IMR-90 (cell line): ENCODE measurements at regions not wholly inside any gene's neighbourhood (a gene's known extent, or its start where the extent isn't known, plus 50 kb on each side); places are given as distances from the start of the nearest gene placed in this dataset.

Experiments used
- ATAC-seq: fragments of 200-7000 bp; cut with Tn5 transposase; 2 replicates; pipeline ENCODE4 v1.9.1; 2020; ENCODE audit warnings: low read depth, mild to moderate bottlenecking, moderate library complexity
- BruUV-seq: library from RNA; stranded (reverse); fragments of 400-500 nt; replicated peaks from 2 replicates; lab custom pipeline; 2021; lab: Mats Ljungman, UMichigan
- CTCF ChIA-PET: fragments of 300-600 bp; formaldehyde crosslinking; extraction: SDS; loops from one replicate; lab custom pipeline; 2021; ENCODE audit warnings: antibody characterized with exemption; lab: Yijun Ruan, JAX
- POLR2A ChIA-PET: fragments of 300-600 bp; sonication (Branson Sonifier 250); formaldehyde crosslinking; loops from one replicate; lab custom pipeline; 2022; ENCODE audit warnings: antibody characterized with exemption; ENCODE audit not compliant: unreplicated experiment; lab: Charles Lee
- DNase-seq: peaks from one replicate; pipeline ENCODE4 v3.0.0; 2013
- H2AFZ ChIP-seq: replicated peaks from 2 replicates; pipeline ENCODE3; 2013; ENCODE audit warnings: low read length, mild to moderate bottlenecking; ENCODE audit not compliant: poor library complexity
- H2AK5ac ChIP-seq: 2 replicates; pipeline ENCODE4 v1.6.1; 2013; ENCODE audit warnings: low read depth, low read length, inconsistent platforms
- H2AK9ac ChIP-seq: replicated peaks from 2 replicates; pipeline ENCODE3; 2013; ENCODE audit warnings: mild to moderate bottlenecking, low read depth, low read length, moderate library complexity; ENCODE audit not compliant: poor library complexity
- H2BK120ac ChIP-seq: 2 replicates; pipeline ENCODE4 v1.6.1; 2013; ENCODE audit warnings: low read depth, low read length, inconsistent platforms
- H2BK15ac ChIP-seq: 3 replicates; pipeline ENCODE4 v1.6.1; 2013; ENCODE audit warnings: low read depth, low read length, inconsistent platforms
- H2BK20ac ChIP-seq: 2 replicates; pipeline ENCODE4 v1.6.1; 2013; ENCODE audit warnings: low read depth, mild to moderate bottlenecking, inconsistent platforms, low read length, moderate library complexity
- H2BK5ac ChIP-seq: 2 replicates; pipeline ENCODE4 v1.6.1; 2013; ENCODE audit warnings: mild to moderate bottlenecking, low read depth, low read length, inconsistent platforms; ENCODE audit not compliant: poor library complexity, severe bottlenecking
- H3K14ac ChIP-seq: replicated peaks from 2 replicates; pipeline ENCODE4 v1.6.1; 2013; ENCODE audit warnings: low read depth, low read length, inconsistent platforms
- H3K18ac ChIP-seq: 2 replicates; pipeline ENCODE4 v1.6.1; 2013; ENCODE audit warnings: low read depth, low read length, control low read depth
- H3K23ac ChIP-seq: 2 replicates; pipeline ENCODE4 v1.6.1; 2013; ENCODE audit warnings: low read depth, low read length, inconsistent platforms
- H3K27ac ChIP-seq: 2 replicates; pipeline ENCODE4 v1.5.1; 2013; ENCODE audit warnings: mild to moderate bottlenecking, control low read depth, low read length; ENCODE audit not compliant: insufficient read depth
- H3K27me3 ChIP-seq: 2 replicates; pipeline ENCODE4 v1.6.1; 2013; ENCODE audit warnings: low read length; ENCODE audit not compliant: control insufficient read depth, insufficient read depth
- H3K36me3 ChIP-seq: 2 replicates; pipeline ENCODE4 v1.6.1; 2013; ENCODE audit warnings: low read length, mixed read lengths; ENCODE audit not compliant: control insufficient read depth, insufficient read depth
- H3K4ac ChIP-seq: 2 replicates; pipeline ENCODE4 v1.6.1; 2013; ENCODE audit warnings: low read depth, low read length, inconsistent platforms
- H3K4me1 ChIP-seq: 2 replicates; pipeline ENCODE4 v1.6.1; 2013; ENCODE audit warnings: low read length, mixed read lengths; ENCODE audit not compliant: control insufficient read depth, insufficient read depth
- H3K4me2 ChIP-seq: 2 replicates; pipeline ENCODE4 v1.6.1; 2013; ENCODE audit warnings: low read depth, mild to moderate bottlenecking, control low read depth, low read length, moderate library complexity
- H3K4me3 ChIP-seq: 2 replicates; pipeline ENCODE4 v1.5.1; 2013; ENCODE audit warnings: low read depth, mild to moderate bottlenecking, control low read depth, low read length, moderate library complexity; ENCODE audit not compliant: insufficient read depth
- H3K56ac ChIP-seq: 2 replicates; pipeline ENCODE4 v1.6.1; 2013; ENCODE audit warnings: low read length, inconsistent platforms; ENCODE audit not compliant: insufficient read depth; ENCODE audit errors: extremely low read depth
- H3K79me1 ChIP-seq, 2 experiments: 2 replicates each; pipeline ENCODE4 v1.6.1; 2013; ENCODE audit warnings: low read length in 2 of 2, inconsistent platforms in 1 of 2, low read depth in 1 of 2
- H3K9ac ChIP-seq: 2 replicates; pipeline ENCODE4 v1.6.1; 2013; ENCODE audit warnings: low read depth, low read length, control low read depth
- H3K9me1 ChIP-seq: 2 replicates; pipeline ENCODE4 v1.6.1; 2013; ENCODE audit warnings: low read length, inconsistent platforms; ENCODE audit not compliant: insufficient read depth
- H3K9me3 ChIP-seq: 2 replicates; pipeline ENCODE4 v1.6.1; 2013; ENCODE audit warnings: low read length; ENCODE audit not compliant: control insufficient read depth, insufficient read depth
- H4K20me1 ChIP-seq: 2 replicates; pipeline ENCODE4 v1.6.1; 2013; ENCODE audit warnings: low read length, inconsistent platforms; ENCODE audit not compliant: insufficient read depth
- H4K5ac ChIP-seq: 2 replicates; pipeline ENCODE4 v1.6.1; 2013; ENCODE audit warnings: mild to moderate bottlenecking, low read depth, low read length, control low read depth
- H4K8ac ChIP-seq, 2 experiments: 2 replicates each; pipeline ENCODE4 v1.6.1; 2013; ENCODE audit warnings: low read depth in 2 of 2, low read length in 2 of 2, control low read depth in 1 of 2, inconsistent platforms in 1 of 2
- H4K91ac ChIP-seq: 2 replicates; pipeline ENCODE4 v1.6.1; 2013; ENCODE audit warnings: low read depth, low read length, inconsistent platforms; ENCODE audit not compliant: insufficient read depth
- BHLHE40 ChIP-seq: fragments of 150-350 bp; IDR thresholded peaks from 2 replicates; pipeline ENCODE4 v1.6.1; 2016; ENCODE audit warnings: mild to moderate bottlenecking, low read depth, low read length
- CEBPB ChIP-seq: IDR thresholded peaks from 2 replicates; pipeline ENCODE4 v1.6.1; 2012; ENCODE audit warnings: low read depth, low read length, improper control_type of control experiment
- FOS ChIP-seq: fragments of 150-350 bp; IDR thresholded peaks from 2 replicates; pipeline ENCODE4 v1.6.1; 2016; ENCODE audit warnings: low read depth, low read length
- USF2 ChIP-seq: fragments of 150-350 bp; IDR thresholded peaks from 2 replicates; pipeline ENCODE4 v1.6.1; 2017; ENCODE audit warnings: mild to moderate bottlenecking, antibody characterized with exemption, low read length, low read depth
- WGBS, 2 experiments: methylation state at CpG; one replicate each; pipeline versions ENCODE4 v1.1.5 to v1.1.7; 2013; ENCODE audit warnings: missing lambda C conversion rate in 2 of 2; ENCODE audit not compliant: insufficient read length in 1 of 2; ENCODE audit errors: extremely low coverage in 2 of 2; 5-methylcytosine and 5-hydroxymethylcytosine counted together
- dilution Hi-C: fragments of 300-500 bp; cut with HindIII; formaldehyde crosslinking; loops from one replicate; pipeline ENCODE4 v1.14.3; 2018; ENCODE audit warnings: low sequenced_read_pairs; ENCODE audit not compliant: unreplicated experiment
- in situ Hi-C: fragments of 300-500 bp; cut with MboI; formaldehyde crosslinking; loops from 3 replicates; pipeline ENCODE4 v1.14.3; 2019; ENCODE audit warnings: low sequenced_read_pairs, inconsistent platforms, mixed read lengths
- intact Hi-C: fragments of 100-400 bp; cut with micrococcal nuclease; formaldehyde crosslinking; loops from 2 replicates; pipeline ENCODE4 v1.10.0; 2022

DNA sequence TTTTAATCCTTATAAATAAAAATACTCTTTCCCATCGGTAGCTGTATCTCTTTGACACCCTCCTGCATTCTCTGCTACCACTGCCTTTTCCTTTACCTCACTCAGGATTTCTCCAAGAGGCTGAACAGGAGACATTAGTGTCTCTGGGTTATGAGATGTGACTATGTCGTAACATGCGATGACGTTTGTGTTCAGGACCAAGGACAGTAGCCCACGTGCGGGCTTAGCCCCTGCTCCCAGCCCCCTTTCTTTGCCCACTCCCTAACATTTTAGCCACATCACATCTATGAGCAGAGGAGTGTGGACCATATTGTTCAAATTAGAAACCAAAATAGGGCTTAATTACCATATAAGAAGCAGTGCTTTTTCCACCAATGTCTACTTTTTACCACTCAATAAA, 369.3 kb downstream of the FBXW7 start:
- no peak for DNase-seq
- no peak for ATAC-seq
- CTCF ChIA-PET: no interaction called here
- no peak overlapping the region for H2BK5ac ChIP-seq
- dilution Hi-C loops: no loop called here
- no peak overlapping the region for H3K27ac ChIP-seq
- no CpG with 5 or more reads among the region's 6 CpGs for WGBS, 2 experiments
- no peak overlapping the region for H3K4me3 ChIP-seq
- H4K5ac ChIP-seq: no peak overlapping the region
- intact Hi-C loops: no loop called here
- no TSS peak for BruUV-seq
- H2AK5ac ChIP-seq: no peak overlapping the region
- H4K91ac ChIP-seq: no peak overlapping the region
- no peaks in the 10 kb centered on the region for H3K4me1 ChIP-seq
- no peak overlapping the region for H2BK15ac ChIP-seq
- peak; percentile 78; the same call in 1 of the 2 replicates for TF ChIP-seq BHLHE40
- TF ChIP-seq FOS: no peak
- peak; percentile 32; the same call in 1 of the 2 replicates for TF ChIP-seq USF2
- peak; percentile 73 for TF ChIP-seq CEBPB
- no peaks in the 10 kb centered on the region for H3K9me3 ChIP-seq
- H3K36me3 ChIP-seq: no peaks in the 10 kb centered on the region
- no peak overlapping the region for H2BK20ac ChIP-seq
- no peak overlapping the region for H2AK9ac ChIP-seq
- no peak overlapping the region for H3K56ac ChIP-seq
- H3K18ac ChIP-seq: no peak overlapping the region
- POLR2A ChIA-PET: no interaction called here
- in situ Hi-C loops: no loop called here
- H3K9ac ChIP-seq: no peak overlapping the region
- no peaks in the 10 kb centered on the region for H3K9me1 ChIP-seq
- H4K20me1 ChIP-seq: no peaks in the 10 kb centered on the region
- H3K27me3 ChIP-seq: peaks cover 12% of the 10 kb centered on the region; the same call in 1 of the 2 replicates
- H3K4ac ChIP-seq: no peak overlapping the region
- H3K4me2 ChIP-seq: no peak overlapping the region
- H3K23ac ChIP-seq: no peak overlapping the region
- no peak overlapping the region for H3K14ac ChIP-seq
- no peak overlapping the region for H4K8ac ChIP-seq
- H2BK120ac ChIP-seq: no peak overlapping the region
- no peak overlapping the region for H2AFZ ChIP-seq
- no peaks in the 10 kb centered on the region for H3K79me1 ChIP-seq
